Vagina (tissue), 2 donors: ENCODE measurements at regions not wholly inside any gene's neighbourhood (a gene's known extent, or its start where the extent isn't known, plus 50 kb on each side); places are given as distances from the start of the nearest gene placed in this dataset.

ENCODE experiments used
- DNase-seq, 2 donors: peaks; one replicate each; pipeline ENCODE4 v3.0.0-alpha.2; 2017; ENCODE audit errors: extremely low spot score in 2 of 2
- H3K27ac ChIP-seq: fragments of 200-600 bp; sonication (generic); one replicate; pipeline ENCODE4 v1.5.1; 2019
- H3K27me3 ChIP-seq: fragments of 200-600 bp; sonication (generic); one replicate; pipeline ENCODE4 v1.5.1; 2019
- H3K36me3 ChIP-seq, 2 donors: fragments of 200-600 bp; sonication (generic); one replicate each; pipeline ENCODE4 v1.5.1; 2017 to 2019
- H3K4me1 ChIP-seq: fragments of 200-600 bp; sonication (generic); one replicate; pipeline ENCODE4 v1.5.1; 2019
- H3K4me3 ChIP-seq, 2 donors: fragments of 200-600 bp; sonication (generic); 1 replicate in 1 of 2; 2 replicates in 1 of 2; pipeline ENCODE4 v1.5.1; 2016 to 2019
- H3K9me3 ChIP-seq: fragments of 200-600 bp; sonication (generic); one replicate; pipeline ENCODE4 v1.5.1; 2019
- POLR2A ChIP-seq, 2 donors: fragments of 450-650 bp; IDR thresholded peaks; one replicate each; pipeline ENCODE4 v1.6.1; 2017; ENCODE audit warnings: antibody characterized with exemption in 2 of 2, mild to moderate bottlenecking in 2 of 2, moderate library complexity in 2 of 2
- POLR2AphosphoS5 ChIP-seq, 2 donors: sonication (generic); formaldehyde crosslinking; IDR thresholded peaks; one replicate each; pipeline ENCODE4 v1.9.0; 2017; ENCODE audit warnings: antibody characterized with exemption in 2 of 2, mild to moderate bottlenecking in 2 of 2, low read depth in 1 of 2; ENCODE audit not compliant: insufficient read depth in 1 of 2
- intact Hi-C: fragments of 100-400 bp; cut with DNase I; formaldehyde crosslinking; loops from one replicate; pipeline ENCODE4 v1.15.1; 2023
- TF ChIP-seq, protein P1 (sequence below), 3 experiments: fragments of 450-650 bp in 2 of 3; fragments of 200-600 bp in 1 of 3; sonication (generic) in 1 of 3; IDR thresholded peaks; one replicate each; pipeline ENCODE4 v1.5.1; 2017 to 2019; ENCODE audit warnings: antibody characterized with exemption in 3 of 3, mild to moderate bottlenecking in 2 of 3, moderate library complexity in 2 of 3

- no peaks in the 10 kb centered on the region for H3K36me3 ChIP-seq
- intact Hi-C loops, result no loop called here
- no peak for DNase-seq
- no peak overlapping the region for H3K27ac ChIP-seq
- no peaks in the 10 kb centered on the region for H3K4me1 ChIP-seq
- H3K27me3 ChIP-seq, result no peaks in the 10 kb centered on the region
- no peaks in the 10 kb centered on the region for H3K9me3 ChIP-seq
- TF ChIP-seq POLR2A (IDR thresholded peaks at IDR 0.05), result no peak
- TF ChIP-seq POLR2AphosphoS5 (IDR thresholded peaks at IDR 0.05; ENCODE audit: insufficient read depth in 1 of 2, low read depth in 1 of 2), result no peak
- TF ChIP-seq, protein P1, sequence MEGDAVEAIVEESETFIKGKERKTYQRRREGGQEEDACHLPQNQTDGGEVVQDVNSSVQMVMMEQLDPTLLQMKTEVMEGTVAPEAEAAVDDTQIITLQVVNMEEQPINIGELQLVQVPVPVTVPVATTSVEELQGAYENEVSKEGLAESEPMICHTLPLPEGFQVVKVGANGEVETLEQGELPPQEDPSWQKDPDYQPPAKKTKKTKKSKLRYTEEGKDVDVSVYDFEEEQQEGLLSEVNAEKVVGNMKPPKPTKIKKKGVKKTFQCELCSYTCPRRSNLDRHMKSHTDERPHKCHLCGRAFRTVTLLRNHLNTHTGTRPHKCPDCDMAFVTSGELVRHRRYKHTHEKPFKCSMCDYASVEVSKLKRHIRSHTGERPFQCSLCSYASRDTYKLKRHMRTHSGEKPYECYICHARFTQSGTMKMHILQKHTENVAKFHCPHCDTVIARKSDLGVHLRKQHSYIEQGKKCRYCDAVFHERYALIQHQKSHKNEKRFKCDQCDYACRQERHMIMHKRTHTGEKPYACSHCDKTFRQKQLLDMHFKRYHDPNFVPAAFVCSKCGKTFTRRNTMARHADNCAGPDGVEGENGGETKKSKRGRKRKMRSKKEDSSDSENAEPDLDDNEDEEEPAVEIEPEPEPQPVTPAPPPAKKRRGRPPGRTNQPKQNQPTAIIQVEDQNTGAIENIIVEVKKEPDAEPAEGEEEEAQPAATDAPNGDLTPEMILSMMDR (IDR thresholded peaks at IDR 0.05), result no peak
- H3K4me3 ChIP-seq, result no peak overlapping the region
Measured at GRCh38 chr2:5285061-5285460, 407.1 kb upstream of the SOX11 start.

- Histone ChIP-seq H3K9me3 (no peaks in the 10 kb centered on the region), H3K36me3 (no peaks in the 10 kb centered on the region), H3K4me3 (no peak overlapping the region), H3K4me1 (no peaks in the 10 kb centered on the region), H3K27ac (no peak overlapping the region), H3K27me3 (no peaks in the 10 kb centered on the region)
- intact Hi-C loops, result no loop called here
- no peak for DNase-seq
- TF ChIP-seq POLR2A (IDR thresholded peaks at IDR 0.05) (no peak), POLR2AphosphoS5 (IDR thresholded peaks at IDR 0.05; ENCODE audit: insufficient read depth in 1 of 2, low read depth in 1 of 2) (no peak)
- TF ChIP-seq, protein P1 (IDR thresholded peaks at IDR 0.05), result no peak
Measured at GRCh38 chr2:5285872-5286769, 406.1 kb upstream of the SOX11 start.

GRCh38 chr2:5287558-5288334 lies 404.4 kb upstream of the SOX11 start:
- H3K27ac ChIP-seq, result no peak overlapping the region
- TF ChIP-seq POLR2A (IDR thresholded peaks at IDR 0.05), result no peak
- no peak for TF ChIP-seq POLR2AphosphoS5 (IDR thresholded peaks at IDR 0.05; ENCODE audit: insufficient read depth in 1 of 2, low read depth in 1 of 2)
- TF ChIP-seq, protein P1 (IDR thresholded peaks at IDR 0.05), result no peak
- no peak overlapping the region for H3K4me3 ChIP-seq
- H3K27me3 ChIP-seq, result no peaks in the 10 kb centered on the region
- DNase-seq, result no peak
- intact Hi-C loops, result no loop called here
- H3K9me3 ChIP-seq, result no peaks in the 10 kb centered on the region
- no peaks in the 10 kb centered on the region for H3K36me3 ChIP-seq
- H3K4me1 ChIP-seq, result no peaks in the 10 kb centered on the region

GRCh38 chr2:5290900-5291546 lies 401.2 kb upstream of the SOX11 start:
- intact Hi-C loops, result no loop called here
- TF ChIP-seq POLR2A (IDR thresholded peaks at IDR 0.05) (no peak), POLR2AphosphoS5 (IDR thresholded peaks at IDR 0.05; ENCODE audit: insufficient read depth in 1 of 2, low read depth in 1 of 2) (no peak)
- TF ChIP-seq, protein P1 (IDR thresholded peaks at IDR 0.05), result no peak
- H3K4me3 ChIP-seq, result no peak overlapping the region
- DNase-seq, result no peak
- H3K27me3 ChIP-seq, result no peaks in the 10 kb centered on the region
- H3K4me1 ChIP-seq, result no peaks in the 10 kb centered on the region
- no peaks in the 10 kb centered on the region for H3K9me3 ChIP-seq
- H3K27ac ChIP-seq, result no peak overlapping the region
- H3K36me3 ChIP-seq, result no peaks in the 10 kb centered on the region
